ENCODE measurements at regions not wholly inside any gene's neighbourhood (a gene's known extent, or its start where the extent isn't known, plus 50 kb on each side); places are given as distances from the start of the nearest gene placed in this dataset.

- no peak overlapping the region for H3K4me3 ChIP-seq (ENCODE audit: low read depth, low read length)
- DNase-seq (ENCODE audit: extremely low spot score) = no peak
- no peaks in the 10 kb centered on the region for H3K4me1 ChIP-seq (ENCODE audit: insufficient read depth)
- no peak overlapping the region for H3K27ac ChIP-seq (ENCODE audit: low read depth)
- WGBS = 48% methylated on average over 11 of the region's 11 CpGs
- H3K36me3 ChIP-seq (ENCODE audit: insufficient read depth) = no peaks in the 10 kb centered on the region
These were observed 504.5 kb downstream of the CD83 start for GRCh38 chr6:14622085-14622484.

GRCh38 chr6:14622909-14623505 is 505.4 kb downstream of the CD83 start:
- no peak for DNase-seq (ENCODE audit: extremely low spot score)
- Histone ChIP-seq H3K4me1 (ENCODE audit: insufficient read depth) (no peaks in the 10 kb centered on the region), H3K4me3 (ENCODE audit: low read depth, low read length) (no peak overlapping the region), H3K36me3 (ENCODE audit: insufficient read depth) (no peaks in the 10 kb centered on the region), H3K27ac (ENCODE audit: low read depth) (no peak overlapping the region)
- 59% methylated on average over 6 of the region's 6 CpGs for WGBS

- 90% methylated on average over 8 of the region's 8 CpGs for WGBS
- no peak for DNase-seq (ENCODE audit: extremely low spot score)
- H3K36me3 ChIP-seq (ENCODE audit: insufficient read depth) = no peaks in the 10 kb centered on the region
These were observed 507.8 kb downstream of the CD83 start for GRCh38 chr6:14625173-14625895.

GRCh38 chr6:14626556-14626955 is 509.0 kb downstream of the CD83 start:
- 70% methylated on average over 6 of the region's 6 CpGs for WGBS
- H3K36me3 ChIP-seq (ENCODE audit: insufficient read depth) = no peaks in the 10 kb centered on the region

More at GRCh38 chr6:14625173-14625895, 507.8 kb downstream of the CD83 start:
- no peaks in the 10 kb centered on the region for H3K4me1 ChIP-seq (ENCODE audit: insufficient read depth)
- no peak overlapping the region for H3K27ac ChIP-seq (ENCODE audit: low read depth)
- H3K4me3 ChIP-seq (ENCODE audit: low read depth, low read length) = no peak overlapping the region

GRCh38 chr6:14630016-14630415 is 512.4 kb downstream of the CD83 start:
- Histone ChIP-seq H3K4me3 (ENCODE audit: low read depth, low read length) (no peak overlapping the region), H3K27ac (ENCODE audit: low read depth) (no peak overlapping the region), H3K4me1 (ENCODE audit: insufficient read depth) (no peaks in the 10 kb centered on the region), H3K36me3 (ENCODE audit: insufficient read depth) (no peaks in the 10 kb centered on the region)
- WGBS = 66% methylated on average over 12 of the region's 12 CpGs
- no peak for DNase-seq (ENCODE audit: extremely low spot score)

More at GRCh38 chr6:14626556-14626955, 509.0 kb downstream of the CD83 start:
- no peak for DNase-seq (ENCODE audit: extremely low spot score)
- H3K4me3 ChIP-seq (ENCODE audit: low read depth, low read length) = no peak overlapping the region
- H3K27ac ChIP-seq (ENCODE audit: low read depth) = no peak overlapping the region
- no peaks in the 10 kb centered on the region for H3K4me1 ChIP-seq (ENCODE audit: insufficient read depth)

- no peak overlapping the region for H3K4me3 ChIP-seq (ENCODE audit: low read depth, low read length)
- no peak for DNase-seq (ENCODE audit: extremely low spot score)
- H3K36me3 ChIP-seq (ENCODE audit: insufficient read depth) = no peaks in the 10 kb centered on the region
- 71% methylated on average over 3 of the region's 3 CpGs for WGBS
- no peak overlapping the region for H3K27ac ChIP-seq (ENCODE audit: low read depth)
- no peaks in the 10 kb centered on the region for H3K4me1 ChIP-seq (ENCODE audit: insufficient read depth)
These were observed 515.9 kb downstream of the CD83 start for GRCh38 chr6:14633479-14633878.

- DNase-seq (ENCODE audit: extremely low spot score) = no peak
- Histone ChIP-seq H3K27ac (ENCODE audit: low read depth) (no peak overlapping the region), H3K4me3 (ENCODE audit: low read depth, low read length) (no peak overlapping the region), H3K36me3 (ENCODE audit: insufficient read depth) (no peaks in the 10 kb centered on the region), H3K4me1 (ENCODE audit: insufficient read depth) (no peaks in the 10 kb centered on the region)
- 88% methylated on average over 9 of the region's 9 CpGs for WGBS
These were observed 516.5 kb downstream of the CD83 start for GRCh38 chr6:14634072-14634471.

GRCh38 chr6:14635195-14635594 is 517.6 kb downstream of the CD83 start:
- H3K27ac ChIP-seq (ENCODE audit: low read depth) = no peak overlapping the region
- WGBS = 0% methylated on average over 1 of the region's 1 CpG
- DNase-seq (ENCODE audit: extremely low spot score) = no peak
- no peaks in the 10 kb centered on the region for H3K4me1 ChIP-seq (ENCODE audit: insufficient read depth)
- H3K4me3 ChIP-seq (ENCODE audit: low read depth, low read length) = no peak overlapping the region
- H3K36me3 ChIP-seq (ENCODE audit: insufficient read depth) = no peaks in the 10 kb centered on the region

GRCh38 chr6:14635934-14636591 is 518.5 kb downstream of the CD83 start:
- 88% methylated on average over 6 of the region's 6 CpGs for WGBS
- Histone ChIP-seq H3K27ac (ENCODE audit: low read depth) (no peak overlapping the region), H3K4me1 (ENCODE audit: insufficient read depth) (no peaks in the 10 kb centered on the region), H3K4me3 (ENCODE audit: low read depth, low read length) (no peak overlapping the region), H3K36me3 (ENCODE audit: insufficient read depth) (no peaks in the 10 kb centered on the region)
- DNase-seq (ENCODE audit: extremely low spot score) = no peak

- no peaks in the 10 kb centered on the region for H3K4me1 ChIP-seq (ENCODE audit: insufficient read depth)
- no peak overlapping the region for H3K4me3 ChIP-seq (ENCODE audit: low read depth, low read length)
- 52% methylated on average over 4 of the region's 4 CpGs for WGBS
- no peak for DNase-seq (ENCODE audit: extremely low spot score)
- H3K36me3 ChIP-seq (ENCODE audit: insufficient read depth) = no peaks in the 10 kb centered on the region
- no peak overlapping the region for H3K27ac ChIP-seq (ENCODE audit: low read depth)
These were observed 520.9 kb downstream of the CD83 start for GRCh38 chr6:14638435-14638905.

GRCh38 chr6:14638906-14639761 is 521.6 kb downstream of the CD83 start:
- Histone ChIP-seq H3K4me3 (ENCODE audit: low read depth, low read length) (no peak overlapping the region), H3K36me3 (ENCODE audit: insufficient read depth) (no peaks in the 10 kb centered on the region), H3K4me1 (ENCODE audit: insufficient read depth) (no peaks in the 10 kb centered on the region), H3K27ac (ENCODE audit: low read depth) (no peak overlapping the region)
- no peak for DNase-seq (ENCODE audit: extremely low spot score)
- 13% methylated on average over 13 of the region's 13 CpGs for WGBS

GRCh38 chr6:14639983-14640599 is 522.5 kb downstream of the CD83 start:
- Histone ChIP-seq H3K27ac (ENCODE audit: low read depth) (no peak overlapping the region), H3K36me3 (ENCODE audit: insufficient read depth) (no peaks in the 10 kb centered on the region), H3K4me1 (ENCODE audit: insufficient read depth) (no peaks in the 10 kb centered on the region), H3K4me3 (ENCODE audit: low read depth, low read length) (no peak overlapping the region)
- 95% methylated on average over 12 of the region's 12 CpGs for WGBS
- no peak for DNase-seq (ENCODE audit: extremely low spot score)

GRCh38 chr6:14640631-14641030 is 523.1 kb downstream of the CD83 start:
- Histone ChIP-seq H3K4me3 (ENCODE audit: low read depth, low read length) (no peak overlapping the region), H3K4me1 (ENCODE audit: insufficient read depth) (no peaks in the 10 kb centered on the region), H3K36me3 (ENCODE audit: insufficient read depth) (no peaks in the 10 kb centered on the region), H3K27ac (ENCODE audit: low read depth) (no peak overlapping the region)
- DNase-seq (ENCODE audit: extremely low spot score) = no peak
- 83% methylated on average over 2 of the region's 2 CpGs for WGBS

Data from urinary bladder (tissue), 3 donors.